Activated T-cell treated with anti-CD3 and anti-CD28 coated beads, Interleukin-2, amount 50 U/mL, for 72 hours (primary cell): ENCODE measurements at regions not wholly inside any gene's neighbourhood (a gene's known extent, or its start where the extent isn't known, plus 50 kb on each side); places are given as distances from the start of the nearest gene placed in this dataset.
A peak's percentile ranks its signal among the peaks of the same experiment; 100 is the strongest.

ENCODE experiments used
- ATAC-seq, 2 donors: fragments of 150-1000 bp; cut with Tn5 transposase; replicated peaks in 1 of 2; 2 replicates each; pipeline ENCODE4 v1.10.0; 2021; ENCODE audit warnings: moderate library complexity in 2 of 2, mild to moderate bottlenecking in 1 of 2
- DNase-seq, 2 donors: peaks; one replicate each; pipeline ENCODE4 v3.0.0; 2021 to 2022; ENCODE audit warnings: mixed read lengths in 1 of 2
- H3K27ac Mint-ChIP-seq: one replicate; pipeline ENCODE4 v1.8.0; 2022; ENCODE audit warnings: mild to moderate bottlenecking, moderate library complexity, mixed read lengths
- H3K27me3 Mint-ChIP-seq: one replicate; pipeline ENCODE4 v1.8.0; 2022; ENCODE audit warnings: low read depth, mixed read lengths
- H3K36me3 Mint-ChIP-seq, 2 donors: one replicate each; pipeline ENCODE4 v1.8.0; 2022; ENCODE audit warnings: mixed read lengths in 2 of 2, mild to moderate bottlenecking in 1 of 2; ENCODE audit not compliant: insufficient read depth in 2 of 2
- H3K4me1 Mint-ChIP-seq: one replicate; pipeline ENCODE4 v1.8.0; 2022; ENCODE audit warnings: low read depth, mixed read lengths
- H3K4me3 Mint-ChIP-seq, 2 donors: one replicate each; pipeline ENCODE4 v1.8.0; 2022; ENCODE audit warnings: mild to moderate bottlenecking in 2 of 2, mixed read lengths in 2 of 2, moderate library complexity in 2 of 2
- H3K9me3 Mint-ChIP-seq, 2 donors: one replicate each; pipeline ENCODE4 v1.8.0; 2022; ENCODE audit warnings: mixed read lengths in 2 of 2

DNA sequence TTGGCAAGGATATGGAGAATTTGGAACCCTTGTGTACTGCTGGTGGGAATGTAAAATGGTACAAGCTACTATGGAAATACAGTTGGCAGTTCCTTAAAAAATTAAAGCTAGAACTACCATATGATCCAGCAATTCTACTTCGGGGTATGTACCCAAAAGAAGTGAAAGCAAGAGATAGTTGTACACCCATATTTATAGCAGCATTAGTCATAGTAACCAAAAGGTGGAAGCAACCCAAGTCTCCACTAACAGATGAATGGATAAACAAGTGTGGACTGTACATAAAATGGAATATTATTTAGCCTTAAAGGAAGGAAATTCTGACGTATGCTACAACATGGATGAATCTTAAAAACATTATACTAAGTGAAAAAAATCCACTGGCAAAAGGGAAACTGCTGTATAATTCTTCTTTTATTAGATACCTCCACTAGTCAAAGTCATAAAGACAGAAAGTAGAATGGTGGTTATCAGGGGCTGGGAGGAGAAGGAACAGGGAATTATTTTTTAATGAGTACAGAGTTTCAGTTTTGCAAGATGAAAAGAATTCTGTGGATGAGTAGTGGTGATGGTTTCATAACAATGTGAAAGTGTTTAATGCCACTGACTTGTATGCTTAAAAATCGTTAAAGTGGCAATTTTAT is 141.6 kb downstream of the RXFP2 start:
- Mint-ChIP-seq H3K4me1 (no peaks in the 10 kb centered on the region), H3K4me3 (peak overlapping the region in 1 of 2 donors; percentile 39), H3K27me3 (no peaks in the 10 kb centered on the region), H3K27ac (no peak overlapping the region), H3K9me3 (no peaks in the 10 kb centered on the region), H3K36me3 (no peaks in the 10 kb centered on the region)
- DNase-seq (no peak), ATAC-seq (no peak)

DNA sequence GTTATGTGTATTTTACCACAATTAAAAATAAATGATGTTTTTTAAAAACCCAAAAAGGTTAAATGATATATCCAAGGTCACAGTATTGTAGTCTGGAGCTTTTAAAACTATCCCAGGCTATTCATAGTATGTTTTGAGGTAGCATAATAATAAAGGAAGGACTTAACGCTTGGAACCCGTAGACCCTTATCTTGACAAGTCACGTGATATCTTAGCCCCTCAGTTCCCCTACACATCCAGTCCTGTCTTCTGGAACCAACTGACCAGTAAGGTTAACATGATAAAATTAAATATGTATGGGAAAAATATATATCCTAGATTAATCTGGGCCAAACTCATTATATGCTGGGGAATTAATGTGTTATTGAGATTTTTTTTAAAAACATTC is 142.2 kb downstream of the RXFP2 start:
- Mint-ChIP-seq H3K9me3 (no peaks in the 10 kb centered on the region), H3K27ac (no peak overlapping the region), H3K27me3 (no peaks in the 10 kb centered on the region), H3K4me3 (no peak overlapping the region), H3K36me3 (no peaks in the 10 kb centered on the region), H3K4me1 (no peaks in the 10 kb centered on the region)
- ATAC-seq: no peak
- no peak for DNase-seq

DNA sequence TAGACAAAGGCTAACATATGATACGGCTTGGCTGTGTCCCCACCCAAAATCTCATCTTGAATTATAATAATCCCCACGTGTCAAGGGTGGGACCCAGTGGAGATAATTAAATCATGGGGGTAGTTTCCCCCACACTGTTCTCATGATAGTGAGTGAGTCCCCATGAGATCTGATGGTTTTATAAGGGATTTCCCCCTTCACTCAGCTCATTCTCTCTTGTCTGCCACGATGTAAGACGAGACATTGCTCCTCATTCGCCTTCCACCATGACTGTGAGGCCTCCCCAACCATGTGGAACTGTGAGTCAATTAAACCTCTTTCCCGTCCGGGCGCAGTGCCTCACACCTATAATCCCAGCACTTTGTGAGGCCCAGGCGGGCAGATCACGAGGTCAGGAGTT is 143.5 kb downstream of the RXFP2 start:
- Mint-ChIP-seq H3K4me3 (no peak overlapping the region), H3K27me3 (no peaks in the 10 kb centered on the region), H3K27ac (no peak overlapping the region), H3K9me3 (no peaks in the 10 kb centered on the region), H3K36me3 (no peaks in the 10 kb centered on the region), H3K4me1 (no peaks in the 10 kb centered on the region)
- ATAC-seq: no peak
- no peak for DNase-seq

DNA sequence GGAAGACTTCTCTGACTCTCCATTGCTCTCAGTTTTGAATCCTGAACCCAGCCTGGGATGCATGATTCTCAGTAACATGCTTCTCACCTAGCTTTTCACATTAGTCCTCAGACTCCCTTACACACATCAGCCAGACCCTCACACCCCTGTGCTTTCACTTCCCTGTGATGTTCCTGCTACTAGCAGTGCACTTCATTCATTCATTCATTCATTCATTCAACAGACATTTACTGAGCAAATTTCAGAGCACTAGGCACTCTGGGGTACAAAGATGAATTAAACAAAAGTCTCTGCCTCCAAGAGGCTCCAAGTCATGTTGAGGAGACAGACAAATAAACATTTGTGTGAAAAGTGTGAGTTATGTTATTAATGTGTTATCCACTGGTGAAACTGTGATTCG is 145.2 kb downstream of the RXFP2 start:
- no peak for DNase-seq

DNA sequence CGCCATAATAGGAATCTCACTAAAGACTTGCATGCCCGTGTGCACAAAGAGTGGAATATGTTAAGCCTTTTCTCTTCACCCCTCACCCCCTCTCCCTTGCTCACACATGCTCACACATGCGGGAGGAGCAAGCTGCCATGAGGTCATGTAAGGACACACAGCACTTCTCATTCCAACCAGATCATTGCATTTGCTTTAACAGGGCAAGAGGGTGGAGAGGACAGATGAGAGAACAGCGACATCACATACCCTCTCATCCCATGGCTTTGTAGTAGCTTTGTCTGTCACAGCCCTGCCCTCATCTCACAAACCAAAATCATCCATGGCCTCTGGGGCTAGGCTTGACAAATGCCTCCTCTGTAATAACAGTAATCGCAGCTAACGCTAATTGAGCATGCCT is 145.6 kb upstream of the FRY start:
- H3K4me3 Mint-ChIP-seq: no peak overlapping the region
- H3K27me3 Mint-ChIP-seq: no peaks in the 10 kb centered on the region
- DNase-seq (no peak), ATAC-seq (no peak)
- no peaks in the 10 kb centered on the region for H3K36me3 Mint-ChIP-seq
- no peak overlapping the region for H3K27ac Mint-ChIP-seq
- H3K4me1 Mint-ChIP-seq: no peaks in the 10 kb centered on the region
- H3K9me3 Mint-ChIP-seq: no peaks in the 10 kb centered on the region

More for the DNA sequence above, 145.2 kb downstream of the RXFP2 start:
- ATAC-seq: no peak
- H3K9me3 Mint-ChIP-seq: no peaks in the 10 kb centered on the region
- no peak overlapping the region for H3K4me3 Mint-ChIP-seq
- no peaks in the 10 kb centered on the region for H3K4me1 Mint-ChIP-seq
- no peaks in the 10 kb centered on the region for H3K27me3 Mint-ChIP-seq
- no peaks in the 10 kb centered on the region for H3K36me3 Mint-ChIP-seq
- no peak overlapping the region for H3K27ac Mint-ChIP-seq

DNA sequence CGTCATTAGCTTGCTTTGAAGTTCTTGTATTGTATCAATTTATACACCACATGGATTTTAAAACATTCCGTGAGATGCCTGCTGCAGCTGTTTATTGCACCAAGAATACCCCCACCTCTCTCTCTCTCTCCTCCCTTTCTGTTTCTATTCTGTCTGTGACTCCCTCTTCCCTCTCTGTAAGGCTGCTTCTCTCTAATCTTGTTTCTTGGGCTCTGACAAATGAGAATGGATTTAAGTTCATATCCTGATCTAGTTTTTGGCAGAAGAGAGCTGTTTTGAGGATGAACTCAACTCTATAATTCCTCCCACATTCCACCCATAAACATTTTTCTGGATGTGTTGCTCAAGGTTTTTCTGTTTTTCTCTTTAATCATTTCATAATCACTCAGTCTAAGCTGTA is 144.3 kb upstream of the FRY start:
- H3K4me3 Mint-ChIP-seq: no peak overlapping the region
- no peak overlapping the region for H3K27ac Mint-ChIP-seq
- DNase-seq: no peak
- H3K27me3 Mint-ChIP-seq: no peaks in the 10 kb centered on the region
- no peaks in the 10 kb centered on the region for H3K9me3 Mint-ChIP-seq
- no peak for ATAC-seq
- H3K4me1 Mint-ChIP-seq: no peaks in the 10 kb centered on the region
- H3K36me3 Mint-ChIP-seq: no peaks in the 10 kb centered on the region

DNA sequence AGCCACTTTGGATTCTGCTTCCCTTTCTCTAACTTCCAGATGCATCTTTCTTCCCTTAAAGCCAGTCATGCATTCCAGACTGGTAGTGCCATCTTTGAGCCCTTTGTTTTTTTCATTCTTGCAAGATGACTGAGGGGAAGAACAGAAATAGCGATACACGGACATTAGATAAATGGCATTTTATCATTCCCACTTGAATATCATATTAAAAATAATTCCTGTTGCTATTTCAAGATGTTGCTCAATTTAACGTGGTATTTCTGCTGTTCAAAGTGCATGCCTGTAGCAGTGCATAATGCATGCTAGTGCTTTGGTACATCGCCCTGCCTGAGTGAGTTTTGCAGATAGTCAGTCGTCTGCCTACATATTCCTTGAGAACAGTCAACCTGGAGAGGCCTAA is 140.6 kb upstream of the FRY start:
- H3K27ac Mint-ChIP-seq: no peak overlapping the region
- H3K9me3 Mint-ChIP-seq: no peaks in the 10 kb centered on the region
- DNase-seq: no peak
- no peak for ATAC-seq
- no peaks in the 10 kb centered on the region for H3K36me3 Mint-ChIP-seq
- no peak overlapping the region for H3K4me3 Mint-ChIP-seq
- H3K27me3 Mint-ChIP-seq: no peaks in the 10 kb centered on the region
- no peaks in the 10 kb centered on the region for H3K4me1 Mint-ChIP-seq

DNA sequence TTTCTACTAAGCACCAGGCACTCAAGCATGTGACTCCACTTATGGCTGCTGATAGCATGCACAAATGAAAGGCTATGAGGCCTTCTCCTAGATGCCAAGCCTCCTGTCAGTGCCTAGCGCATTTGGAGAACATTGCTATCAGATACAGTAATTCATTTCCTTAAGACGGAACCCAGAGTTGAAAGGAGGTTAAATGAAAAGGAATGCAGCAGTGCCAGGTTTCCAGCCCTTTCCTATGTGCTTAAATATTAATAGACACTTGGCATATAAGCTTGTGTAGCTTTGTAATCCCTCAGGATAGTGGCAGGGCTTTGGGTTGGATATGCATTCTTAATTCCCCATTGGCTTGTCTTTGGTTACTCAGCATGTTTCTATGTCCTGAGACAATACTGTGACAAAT is 140.1 kb upstream of the FRY start:
- H3K27me3 Mint-ChIP-seq: no peaks in the 10 kb centered on the region
- no peak overlapping the region for H3K27ac Mint-ChIP-seq
- no peaks in the 10 kb centered on the region for H3K9me3 Mint-ChIP-seq
- H3K36me3 Mint-ChIP-seq: no peaks in the 10 kb centered on the region
- ATAC-seq (no peak), DNase-seq (no peak)
- no peak overlapping the region for H3K4me3 Mint-ChIP-seq
- H3K4me1 Mint-ChIP-seq: no peaks in the 10 kb centered on the region

DNA sequence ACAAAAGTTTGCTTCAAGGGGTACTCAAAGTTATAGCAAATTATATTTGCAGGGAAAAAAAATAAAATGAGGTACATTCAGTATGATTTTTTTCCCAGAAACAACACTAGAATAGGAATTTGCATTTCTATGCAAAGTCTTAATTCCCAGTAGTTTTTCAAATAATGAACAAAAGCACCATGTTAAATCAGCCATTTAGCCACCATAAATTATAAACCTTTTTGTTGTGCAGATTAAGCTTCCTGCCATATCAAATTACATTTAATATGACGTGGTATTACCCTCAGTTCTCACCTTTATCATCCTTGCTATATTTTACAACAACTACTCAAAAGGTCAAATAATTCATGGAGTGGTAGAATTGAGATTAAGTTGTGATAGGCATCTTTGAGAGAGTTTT is 136.6 kb upstream of the FRY start:
- no peak for DNase-seq
- no peaks in the 10 kb centered on the region for H3K4me1 Mint-ChIP-seq
- no peaks in the 10 kb centered on the region for H3K27me3 Mint-ChIP-seq
- H3K9me3 Mint-ChIP-seq: no peaks in the 10 kb centered on the region
- H3K4me3 Mint-ChIP-seq: no peak overlapping the region
- no peak for ATAC-seq
- H3K27ac Mint-ChIP-seq: peak overlapping the region; percentile 50
- H3K36me3 Mint-ChIP-seq: no peaks in the 10 kb centered on the region

DNA sequence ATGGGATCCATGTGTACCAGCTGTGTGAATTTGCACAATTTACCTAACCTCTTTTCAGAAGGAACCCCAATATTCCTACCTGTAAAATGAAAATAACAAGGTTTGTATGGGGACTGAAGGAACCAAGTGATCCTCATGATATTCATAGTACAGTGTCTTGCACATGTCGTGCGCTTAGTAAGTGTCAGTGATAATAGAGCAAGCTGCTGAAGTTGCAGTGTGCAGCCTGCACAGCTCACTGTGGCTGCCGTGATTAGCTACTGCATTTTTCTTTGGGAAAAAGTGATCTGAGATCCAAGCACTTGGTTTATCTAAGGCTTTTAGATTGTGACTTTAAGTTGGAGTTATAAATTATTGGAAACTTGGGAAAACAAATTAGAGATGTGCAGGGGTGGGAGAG is 135.9 kb upstream of the FRY start:
- H3K36me3 Mint-ChIP-seq: no peaks in the 10 kb centered on the region
- H3K9me3 Mint-ChIP-seq: no peaks in the 10 kb centered on the region
- H3K27ac Mint-ChIP-seq: peak overlapping the region; percentile 2
- no peak for ATAC-seq
- peak overlapping the region in 1 of 2 donors; percentile 19 for H3K4me3 Mint-ChIP-seq
- no peak for DNase-seq
- H3K27me3 Mint-ChIP-seq: no peaks in the 10 kb centered on the region
- H3K4me1 Mint-ChIP-seq: no peaks in the 10 kb centered on the region

DNA sequence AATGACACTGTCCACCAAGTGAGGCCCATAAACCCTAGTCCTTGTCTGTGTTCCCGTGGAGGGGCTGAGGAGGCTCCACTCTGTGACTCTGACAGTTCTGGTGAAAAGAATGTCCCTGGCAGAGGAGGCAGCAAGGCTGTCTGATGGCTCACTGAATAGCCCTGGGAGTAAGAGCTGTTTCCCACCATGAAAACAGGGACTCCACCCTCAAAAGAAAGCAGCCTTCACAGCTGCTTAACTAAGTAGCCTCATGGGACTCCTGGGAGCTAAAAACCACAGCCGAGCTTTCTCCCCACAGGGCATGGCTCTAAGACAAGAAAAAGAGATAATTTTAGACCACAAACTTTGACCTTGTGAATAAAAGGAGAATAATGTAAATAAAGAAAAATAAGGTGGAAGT is 135.1 kb upstream of the FRY start:
- Mint-ChIP-seq H3K36me3 (no peaks in the 10 kb centered on the region), H3K27me3 (no peaks in the 10 kb centered on the region), H3K4me1 (no peaks in the 10 kb centered on the region), H3K27ac (no peak overlapping the region), H3K9me3 (no peaks in the 10 kb centered on the region), H3K4me3 (no peak overlapping the region)
- no peak for DNase-seq
- ATAC-seq: no peak

DNA sequence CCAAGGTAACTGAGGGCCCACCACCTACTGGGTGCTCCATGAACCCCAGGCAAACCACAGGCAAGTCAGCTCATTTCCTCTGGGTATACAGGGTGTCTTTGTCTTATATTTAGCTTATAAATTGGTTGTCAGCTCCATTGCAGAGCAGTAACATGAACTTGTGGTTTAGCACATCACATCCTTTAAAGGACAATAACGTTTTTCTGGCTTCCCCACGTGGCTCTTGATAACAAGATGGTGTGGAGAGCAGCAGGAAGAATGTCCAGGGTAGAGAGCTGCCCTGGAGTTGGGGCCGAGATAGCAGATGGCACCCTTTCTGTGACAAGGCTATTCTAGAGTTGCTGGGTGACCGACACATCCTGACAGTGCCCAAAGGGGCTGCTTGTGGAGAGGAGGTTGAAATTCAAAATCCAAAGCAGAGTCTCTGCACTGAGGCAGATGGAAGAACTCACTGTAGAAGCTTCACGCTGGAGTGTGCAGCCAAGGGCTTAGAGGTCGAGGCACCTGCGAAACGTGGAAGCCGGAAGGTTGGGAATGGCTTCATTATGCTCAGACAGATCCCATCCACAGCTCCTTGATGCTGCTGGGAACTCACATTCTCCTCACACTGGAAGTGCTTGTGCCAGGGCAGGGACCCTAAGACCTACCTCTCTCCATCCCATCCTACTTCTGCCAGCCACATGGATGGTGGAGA is 133.0 kb upstream of the FRY start:
- H3K27ac Mint-ChIP-seq: no peak overlapping the region
- no peaks in the 10 kb centered on the region for H3K4me1 Mint-ChIP-seq
- no peaks in the 10 kb centered on the region for H3K9me3 Mint-ChIP-seq
- ATAC-seq: no peak
- H3K4me3 Mint-ChIP-seq: no peak overlapping the region
- no peak for DNase-seq
- H3K27me3 Mint-ChIP-seq: no peaks in the 10 kb centered on the region
- H3K36me3 Mint-ChIP-seq: no peaks in the 10 kb centered on the region

DNA sequence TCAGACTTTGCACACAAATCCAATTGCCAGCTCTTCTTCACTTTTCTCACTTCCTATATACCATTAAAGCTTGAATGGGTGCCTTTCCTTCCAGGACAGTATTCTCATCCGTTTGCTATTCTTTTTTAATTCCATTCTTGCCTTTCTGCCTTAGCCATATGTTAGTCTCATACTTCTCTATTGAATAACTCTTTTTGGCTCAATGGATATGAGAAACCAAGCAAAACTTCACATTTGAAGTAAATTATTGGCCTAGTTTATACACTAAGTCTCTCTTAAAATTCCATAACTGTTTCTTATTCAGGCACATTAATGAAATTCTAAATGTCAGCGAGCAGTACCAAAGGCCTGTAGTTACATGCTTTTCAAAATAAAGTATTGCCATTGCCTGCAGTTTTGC is 129.6 kb upstream of the FRY start:
- H3K27ac Mint-ChIP-seq: no peak overlapping the region
- ATAC-seq (no peak), DNase-seq (no peak)
- no peaks in the 10 kb centered on the region for H3K4me1 Mint-ChIP-seq
- H3K4me3 Mint-ChIP-seq: no peak overlapping the region
- no peaks in the 10 kb centered on the region for H3K36me3 Mint-ChIP-seq
- H3K9me3 Mint-ChIP-seq: no peaks in the 10 kb centered on the region
- H3K27me3 Mint-ChIP-seq: no peaks in the 10 kb centered on the region
